PC-9 (cell line): ENCODE measurements at regions not wholly inside any gene's neighbourhood (a gene's known extent, or its start where the extent isn't known, plus 50 kb on each side); places are given as distances from the start of the nearest gene placed in this dataset.

Experiments
- BruUV-seq: library from RNA; stranded (reverse); fragments of 400-500 nt; replicated peaks from 2 replicates; lab custom pipeline; 2021; lab: Mats Ljungman, UMichigan
- CTCF ChIA-PET: fragments of 300-600 bp; sonication (Branson Sonifier 250); formaldehyde crosslinking; loops from one replicate; lab custom pipeline; 2022; ENCODE audit warnings: antibody characterized with exemption; lab: Charles Lee
- POLR2A ChIA-PET: fragments of 300-600 bp; sonication (Branson Sonifier 250); formaldehyde crosslinking; loops from one replicate; lab custom pipeline; 2022; ENCODE audit warnings: antibody characterized with exemption; ENCODE audit not compliant: unreplicated experiment; lab: Charles Lee
- DNase-seq, 2 experiments: peaks; one replicate each; pipeline versions ENCODE4 v3.0.0 to v3.0.0-alpha.2; 2015 to 2022; ENCODE audit warnings: mixed read lengths in 1 of 2
- H2AFZ ChIP-seq: fragments of 200-600 bp; sonication (generic); 2 replicates; pipeline ENCODE4 v1.8.1; 2017; ENCODE audit warnings: antibody characterized with exemption
- H3F3A ChIP-seq: fragments of 200-600 bp; sonication (generic); 2 replicates; pipeline ENCODE4 v1.8.1; 2017; ENCODE audit warnings: antibody characterized with exemption, mild to moderate bottlenecking, low read depth; ENCODE audit not compliant: insufficient read depth
- H3K27ac ChIP-seq: fragments of 200-600 bp; sonication (generic); 2 replicates; pipeline ENCODE4 v1.6.1; 2016; ENCODE audit warnings: mixed run types
- H3K27me3 ChIP-seq: fragments of 200-600 bp; sonication (generic); 2 replicates; pipeline ENCODE4 v1.6.1; 2016; ENCODE audit warnings: low read depth, mixed run types; ENCODE audit not compliant: insufficient read depth
- H3K36me3 ChIP-seq: fragments of 200-600 bp; sonication (generic); 2 replicates; pipeline ENCODE4 v1.6.1; 2016; ENCODE audit warnings: low read depth, mixed run types
- H3K4me1 ChIP-seq: fragments of 200-600 bp; sonication (generic); replicated peaks from 2 replicates; pipeline ENCODE4 v1.6.1; 2016; ENCODE audit warnings: mixed run types; ENCODE audit not compliant: insufficient read depth
- H3K4me2 ChIP-seq: fragments of 200-600 bp; sonication (generic); 2 replicates; pipeline ENCODE4 v1.6.1; 2017; ENCODE audit warnings: mixed run types
- H3K4me3 ChIP-seq: fragments of 200-600 bp; sonication (generic); 2 replicates; pipeline ENCODE4 v1.6.1; 2016; ENCODE audit warnings: mixed run types
- H3K79me2 ChIP-seq: fragments of 200-600 bp; sonication (generic); 2 replicates; pipeline ENCODE4 v1.6.1; 2017; ENCODE audit warnings: low read depth, mixed run types
- H3K9me2 ChIP-seq: fragments of 200-600 bp; sonication (generic); 2 replicates; pipeline ENCODE4 v1.8.1; 2017; ENCODE audit warnings: mild to moderate bottlenecking; ENCODE audit not compliant: insufficient read depth
- H3K9me3 ChIP-seq: fragments of 200-600 bp; sonication (generic); 2 replicates; pipeline ENCODE4 v1.8.1; 2016; ENCODE audit warnings: low read depth; ENCODE audit not compliant: insufficient read depth
- H4K20me1 ChIP-seq: fragments of 200-600 bp; sonication (generic); 2 replicates; pipeline ENCODE4 v1.8.1; 2017; ENCODE audit not compliant: insufficient read depth
- CTCF ChIP-seq: fragments of 200-600 bp; sonication (generic); conservative IDR thresholded peaks from 2 replicates; pipeline ENCODE4 v1.6.1; 2017; ENCODE audit warnings: mixed run types, antibody characterized with exemption, mild to moderate bottlenecking, moderate library complexity
- EZH2 ChIP-seq: fragments of 200-600 bp; sonication (generic); IDR thresholded peaks from 2 replicates; pipeline ENCODE4 v1.8.0; 2017; ENCODE audit warnings: antibody characterized with exemption, low read depth
- intact Hi-C: fragments of 100-400 bp; cut with micrococcal nuclease; formaldehyde crosslinking; loops from one replicate; pipeline ENCODE4 v1.10.0; 2022; ENCODE audit not compliant: unreplicated experiment

GRCh38 chr2:48838029-48838428 is 82.5 kb upstream of the LHCGR start:
- TF ChIP-seq CTCF (no peak), EZH2 (no peak)
- H3F3A ChIP-seq: no peaks in the 10 kb centered on the region
- no peak overlapping the region for H3K4me3 ChIP-seq
- H3K27me3 ChIP-seq: 0 out of 2 replicates have a peak, but pooled peaks cover 3% of the 10 kb centered on the region
- no peaks in the 10 kb centered on the region for H3K4me1 ChIP-seq
- H3K4me2 ChIP-seq: no peak overlapping the region
- no peaks in the 10 kb centered on the region for H4K20me1 ChIP-seq
- H2AFZ ChIP-seq: no peak overlapping the region
- no TSS peak for BruUV-seq
- H3K9me3 ChIP-seq: no peaks in the 10 kb centered on the region
- no peaks in the 10 kb centered on the region for H3K9me2 ChIP-seq
- ChIA-PET POLR2A (no interaction called here), CTCF (no interaction called here)
- H3K36me3 ChIP-seq: no peaks in the 10 kb centered on the region
- no peak for DNase-seq
- intact Hi-C loops: no loop called here
- H3K79me2 ChIP-seq: no peaks in the 10 kb centered on the region
- H3K27ac ChIP-seq: no peak overlapping the region

GRCh38 chr2:48829569-48829968 is 74.0 kb upstream of the LHCGR start:
- Histone ChIP-seq H3K9me3 (no peaks in the 10 kb centered on the region), H3K4me2 (no peak overlapping the region), H2AFZ (no peak overlapping the region), H3K79me2 (no peaks in the 10 kb centered on the region), H3K4me3 (no peak overlapping the region), H4K20me1 (no peaks in the 10 kb centered on the region), H3F3A (no peaks in the 10 kb centered on the region), H3K4me1 (no peaks in the 10 kb centered on the region), H3K36me3 (no peaks in the 10 kb centered on the region), H3K9me2 (no peaks in the 10 kb centered on the region; the same call in 1 of the 2 replicates), H3K27me3 (peaks cover 19% of the 10 kb centered on the region), H3K27ac (no peak overlapping the region)
- no peak for DNase-seq
- intact Hi-C loops: no loop called here
- no peak for TF ChIP-seq CTCF
- TF ChIP-seq EZH2: no peak
- ChIA-PET POLR2A (no interaction called here), CTCF (no interaction called here)
- BruUV-seq: no TSS peak

GRCh38 chr2:48829036-48829435 is 73.5 kb upstream of the LHCGR start:
- DNase-seq: no peak
- H3F3A ChIP-seq: no peaks in the 10 kb centered on the region
- no peak overlapping the region for H3K4me3 ChIP-seq
- no peaks in the 10 kb centered on the region; the same call in 1 of the 2 replicates for H3K9me2 ChIP-seq
- intact Hi-C loops: no loop called here
- peaks cover 19% of the 10 kb centered on the region for H3K27me3 ChIP-seq
- BruUV-seq: no TSS peak
- TF ChIP-seq EZH2 (no peak), CTCF (no peak)
- no peaks in the 10 kb centered on the region for H3K36me3 ChIP-seq
- POLR2A ChIA-PET: no interaction called here
- no peaks in the 10 kb centered on the region for H3K79me2 ChIP-seq
- H4K20me1 ChIP-seq: no peaks in the 10 kb centered on the region
- H3K9me3 ChIP-seq: no peaks in the 10 kb centered on the region
- no peaks in the 10 kb centered on the region for H3K4me1 ChIP-seq
- no peak overlapping the region for H2AFZ ChIP-seq
- CTCF ChIA-PET: no interaction called here
- no peak overlapping the region for H3K27ac ChIP-seq
- H3K4me2 ChIP-seq: no peak overlapping the region
